GM12878 (cell line): ENCODE measurements at regions not wholly inside any gene's neighbourhood (a gene's known extent, or its start where the extent isn't known, plus 50 kb on each side); places are given as distances from the start of the nearest gene placed in this dataset.

Experiments used
- ATAC-seq: fragments of 200-7000 bp; cut with Tn5 transposase; 3 replicates; pipeline ENCODE4 v1.9.1; 2020; ENCODE audit warnings: mild to moderate bottlenecking, moderate library complexity
- BruUV-seq: library from RNA; stranded (reverse); fragments of 400-500 nt; replicated peaks from 2 replicates; lab custom pipeline; 2021; lab: Mats Ljungman, UMichigan
- CTCF ChIA-PET: fragments of 300-600 bp; sonication (Branson Sonifier 250); formaldehyde crosslinking; extraction: SDS; loops from one replicate; lab custom pipeline; 2021; ENCODE audit warnings: inconsistent platforms; lab: Yijun Ruan, JAX
- POLR2A ChIA-PET: fragments of 350-600 bp; formaldehyde crosslinking; extraction: SDS; loops from one replicate; lab custom pipeline; 2021; ENCODE audit warnings: inconsistent platforms; lab: Charles Lee
- RAD21 ChIA-PET: fragments of 300-600 bp; sonication (Branson Sonifier 250); formaldehyde crosslinking; loops from one replicate; lab custom pipeline; 2023; ENCODE audit warnings: antibody characterized with exemption; ENCODE audit not compliant: unreplicated experiment; lab: Charles Lee
- SMC1A ChIA-PET: fragments of 300-600 bp; sonication (Branson Sonifier 250); formaldehyde crosslinking; loops from one replicate; lab custom pipeline; 2023; ENCODE audit not compliant: unreplicated experiment, uncharacterized antibody; lab: Charles Lee
- DNase-seq: peaks from one replicate; pipeline ENCODE4 v3.0.0-alpha.2; 2011; ENCODE audit warnings: low read depth, low spot score
- FAIRE-seq: peaks from 3 replicates; lab custom pipeline; 2011; peaks lifted over from hg19 to GRCh38; lab: Jason Lieb, UNC
- H2AFZ ChIP-seq: 2 replicates; pipeline ENCODE4 v1.6.0; 2011; ENCODE audit warnings: low read depth, low read length, control low read depth; ENCODE audit not compliant: control insufficient read depth
- H3K27ac ChIP-seq: 2 replicates; pipeline ENCODE4 v1.5.1; 2011; ENCODE audit warnings: control low read depth; ENCODE audit not compliant: control insufficient read depth, insufficient read depth
- H3K27me3 ChIP-seq, 2 experiments: replicated peaks in 1 of 2; 2 replicates each; pipeline versions ENCODE4 v1.6.0 to v1.6.1; 2011; ENCODE audit warnings: low read length in 1 of 2; ENCODE audit not compliant: control insufficient read depth in 2 of 2, insufficient read depth in 2 of 2
- H3K36me3 ChIP-seq, 2 experiments: 2 replicates each; pipeline ENCODE4 v1.5.1; 2011; ENCODE audit warnings: low read length in 1 of 2; ENCODE audit not compliant: control insufficient read depth in 2 of 2, insufficient read depth in 2 of 2
- H3K4me1 ChIP-seq: 2 replicates; pipeline ENCODE4 v1.6.1; 2011; ENCODE audit warnings: mild to moderate bottlenecking, low read length, moderate library complexity, mixed read lengths; ENCODE audit not compliant: control insufficient read depth, insufficient read depth
- H3K4me2 ChIP-seq: 2 replicates; pipeline ENCODE4 v1.6.0; 2011; ENCODE audit warnings: control low read depth; ENCODE audit not compliant: control insufficient read depth, insufficient read depth
- H3K4me3 ChIP-seq: fragments of 200-600 bp; sonication (generic); 2 replicates; pipeline ENCODE4 v1.5.1; 2016
- H3K79me2 ChIP-seq: 2 replicates; pipeline ENCODE4 v1.6.0; 2011; ENCODE audit warnings: low read length; ENCODE audit not compliant: control insufficient read depth, insufficient read depth
- H3K9ac ChIP-seq: 2 replicates; pipeline ENCODE4 v1.8.0; 2011; ENCODE audit warnings: low read length, control low read depth, mixed read lengths; ENCODE audit not compliant: control insufficient read depth, insufficient read depth
- H3K9me3 ChIP-seq: replicated peaks from 3 replicates; pipeline ENCODE4 v1.5.1; 2011; ENCODE audit warnings: mild to moderate bottlenecking, low read length; ENCODE audit not compliant: control insufficient read depth, insufficient read depth
- H4K20me1 ChIP-seq: 2 replicates; pipeline ENCODE4 v1.6.0; 2011; ENCODE audit not compliant: control insufficient read depth, insufficient read depth
- BCL11A ChIP-seq: IDR thresholded peaks from 2 replicates; pipeline ENCODE4 v1.6.1; 2011; ENCODE audit warnings: low read depth, low read length
- BMI1 ChIP-seq: fragments of 450-650 bp; IDR thresholded peaks from 2 replicates; pipeline ENCODE4 v1.6.1; 2016; ENCODE audit warnings: mild to moderate bottlenecking, moderate library complexity, borderline replicate concordance
- CEBPB ChIP-seq, 2 experiments: fragments of 150-350 bp in 1 of 2; IDR thresholded peaks; 2 replicates each; pipeline ENCODE4 v1.6.1; 2012 to 2014; ENCODE audit warnings: low read depth in 2 of 2, low read length in 2 of 2, borderline replicate concordance in 1 of 2, inconsistent platforms in 1 of 2
- EED ChIP-seq: sonication (generic); IDR thresholded peaks from 2 replicates; pipeline ENCODE4 v1.6.1; 2016; ENCODE audit warnings: antibody characterized with exemption, low read depth
- ESRRA ChIP-seq: IDR thresholded peaks from 2 replicates; pipeline ENCODE4 v1.6.1; 2012; ENCODE audit warnings: mild to moderate bottlenecking, low read length, improper control_type of control experiment
- HDAC2 ChIP-seq: fragments of 200-600 bp; sonication (generic); IDR thresholded peaks from 2 replicates; pipeline ENCODE4 v1.6.1; 2017
- JUND ChIP-seq: IDR thresholded peaks from 2 replicates; pipeline ENCODE4 v1.6.1; 2012; ENCODE audit warnings: low read depth, mild to moderate bottlenecking, low read length, improper control_type of control experiment, moderate library complexity
- MAX ChIP-seq: IDR thresholded peaks from 2 replicates; pipeline ENCODE4 v1.6.1; 2012; ENCODE audit warnings: low read depth, low read length, improper control_type of control experiment
- MEF2A ChIP-seq: IDR thresholded peaks from 2 replicates; pipeline ENCODE4 v1.6.1; 2011; ENCODE audit warnings: low read depth, mild to moderate bottlenecking, low read length, moderate library complexity; ENCODE audit not compliant: insufficient read depth
- MEF2B ChIP-seq: fragments of 450-650 bp; IDR thresholded peaks from 2 replicates; pipeline ENCODE4 v1.6.1; 2018; ENCODE audit warnings: mild to moderate bottlenecking, moderate library complexity; ENCODE audit not compliant: partially characterized antibody, poor library complexity, severe bottlenecking
- MTA3 ChIP-seq: IDR thresholded peaks from 2 replicates; pipeline ENCODE4 v1.6.1; 2012; ENCODE audit warnings: low read length, inconsistent platforms, borderline replicate concordance
- MYC ChIP-seq: IDR thresholded peaks from 2 replicates; pipeline ENCODE4 v1.6.1; 2011; ENCODE audit warnings: mild to moderate bottlenecking, low read length, moderate library complexity, inconsistent platforms; ENCODE audit not compliant: insufficient read depth, insufficient replicate concordance, insufficient read length, severe bottlenecking
- PRDM15 ChIP-seq: fragments of 450-650 bp; formaldehyde crosslinking; IDR thresholded peaks from 2 replicates; pipeline ENCODE4 v1.4.0; 2020; ENCODE audit warnings: mild to moderate bottlenecking, moderate library complexity
- SREBF1 ChIP-seq: IDR thresholded peaks from 2 replicates; pipeline ENCODE4 v1.6.1; 2012; ENCODE audit warnings: mild to moderate bottlenecking, low read length
- TCF3 ChIP-seq: IDR thresholded peaks from 2 replicates; pipeline ENCODE4 v1.6.1; 2012; ENCODE audit warnings: low read depth, mild to moderate bottlenecking, low read length, borderline replicate concordance; ENCODE audit not compliant: insufficient read depth
- USF1 ChIP-seq: IDR thresholded peaks from 2 replicates; pipeline ENCODE4 v1.6.1; 2011; ENCODE audit warnings: borderline replicate concordance, low read depth, mild to moderate bottlenecking, moderate library complexity, mixed read lengths, low read length; ENCODE audit not compliant: insufficient read depth; ENCODE audit errors: extremely low read length
- ZBTB33 ChIP-seq: fragments of 450-650 bp; IDR thresholded peaks from 2 replicates; pipeline ENCODE4 v1.6.1; 2017; ENCODE audit warnings: mild to moderate bottlenecking
- ZNF274 ChIP-seq: IDR thresholded peaks from one replicate; pipeline ENCODE4 v1.8.0; 2011; ENCODE audit not compliant: insufficient read length, insufficient read depth
- WGBS: methylation state at CpG from one replicate; pipeline ENCODE4 v1.1.6; 2016; ENCODE audit warnings: low lambda C conversion rate; ENCODE audit not compliant: insufficient replicate concordance, insufficient coverage; ENCODE audit errors: missing lambda C conversion rate; 5-methylcytosine and 5-hydroxymethylcytosine counted together
- in situ Hi-C: fragments of 300-500 bp; cut with MboI; formaldehyde crosslinking; loops from 9 replicates; pipeline ENCODE4 v1.14.3; 2018; ENCODE audit warnings: mixed read lengths
- intact Hi-C: fragments of 100-400 bp; cut with micrococcal nuclease; formaldehyde crosslinking; loops from one replicate; pipeline ENCODE4 v1.14.2; 2022; ENCODE audit not compliant: unreplicated experiment

GRCh38 chr14:101104485-101104884, 201.0 kb upstream of the RTL1 start:
- in situ Hi-C loops, result no loop called here
- Histone ChIP-seq H3K4me3 (no peak overlapping the region), H3K4me2 (no peak overlapping the region), H4K20me1 (no peaks in the 10 kb centered on the region), H3K27ac (no peak overlapping the region), H2AFZ (no peak overlapping the region), H3K36me3 (no peaks in the 10 kb centered on the region), H3K4me1 (no peaks in the 10 kb centered on the region), H3K9ac (no peak overlapping the region), H3K27me3 (no peaks in the 10 kb centered on the region), H3K9me3 (no peaks in the 10 kb centered on the region; the same call in 2 of the 3 replicates), H3K79me2 (no peaks in the 10 kb centered on the region)
- no peak for DNase-seq
- no peak for ATAC-seq
- no peak for FAIRE-seq
- intact Hi-C loops, result no loop called here
- ChIA-PET POLR2A (no interaction called here), SMC1A (no interaction called here), RAD21 (no interaction called here), CTCF (no interaction called here)
- BruUV-seq, result no TSS peak
- WGBS, result 27% methylated on average over 4 of the region's 4 CpGs
- no peak for TF ChIP-seq MAX
- TF ChIP-seq ZNF274, result no peak
- TF ChIP-seq ESRRA, result no peak
- TF ChIP-seq USF1, result no peak
- TF ChIP-seq MEF2A, result no peak
- no peak for TF ChIP-seq HDAC2
- no peak for TF ChIP-seq BMI1
- no peak for TF ChIP-seq MEF2B
- TF ChIP-seq JUND, result no peak
- TF ChIP-seq EED, result no peak
- no peak for TF ChIP-seq MYC
- TF ChIP-seq MTA3, result no peak
- no peak for TF ChIP-seq CEBPB (IDR thresholded peaks at IDR 0.05; ENCODE audit: borderline replicate concordance in 1 of 2, low read depth in 2 of 2, low read length in 2 of 2)
- TF ChIP-seq ZBTB33, result no peak
- TF ChIP-seq SREBF1, result no peak
- no peak for TF ChIP-seq TCF3
- TF ChIP-seq BCL11A, result no peak
- TF ChIP-seq PRDM15, result no peak
